KBM-7 (cell line): ENCODE measurements at regions not wholly inside any gene's neighbourhood (a gene's known extent, or its start where the extent isn't known, plus 50 kb on each side); places are given as distances from the start of the nearest gene placed in this dataset.
"Not testable (repeated sequence)": the region's sequence is repeated elsewhere in the genome, so short reads cannot be mapped to it uniquely, and the experiment has no call there.

Source experiments
- DNase-seq: peaks from one replicate; pipeline ENCODE4 v3.0.0-alpha.2; 2015
- in situ Hi-C: fragments of 300-500 bp; cut with MboI; formaldehyde crosslinking; loops from 2 replicates; pipeline ENCODE4 v1.14.3; 2020; ENCODE audit warnings: low sequenced_read_pairs, low pct_unique_long_range_greater_than_20kb, mixed read lengths

GRCh38 chr12:58695263-58695662 lies 225.0 kb downstream of the LRIG3 start:
- in situ Hi-C loops, result no loop called here
- no peak for DNase-seq

GRCh38 chr12:58701536-58701935 lies 218.8 kb downstream of the LRIG3 start:
- in situ Hi-C loops, result no loop called here
- no peak for DNase-seq

GRCh38 chr12:58703866-58704265 lies 216.4 kb downstream of the LRIG3 start:
- DNase-seq, result no peak
- in situ Hi-C loops, result no loop called here

- in situ Hi-C loops, DNase-seq: not testable (repeated sequence)
Observed at GRCh38 chr12:58704770-58705169, 215.5 kb downstream of the LRIG3 start.

DNA sequence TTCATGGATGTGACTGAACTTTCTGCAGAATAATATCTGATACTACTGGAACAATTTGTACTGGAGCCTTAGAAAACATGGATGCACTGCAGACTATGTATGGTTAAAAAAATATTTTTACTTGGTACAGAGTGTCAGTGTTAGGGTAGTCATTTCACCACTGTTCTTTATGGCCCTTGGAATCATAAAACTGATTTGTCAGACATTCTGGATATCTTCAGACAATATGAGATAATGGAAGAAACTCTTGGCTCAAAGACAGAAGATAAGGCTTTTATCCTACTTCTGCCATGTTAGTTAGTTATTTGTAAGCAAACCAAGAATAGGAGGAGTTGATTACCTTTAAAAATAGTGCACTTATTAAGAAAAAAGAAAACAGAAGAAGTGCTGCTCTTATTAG lies 209.4 kb downstream of the LRIG3 start:
- DNase-seq, result no peak
- in situ Hi-C loops, result no loop called here

- no peak for DNase-seq
- in situ Hi-C loops, result no loop called here
Observed at GRCh38 chr12:58711974-58712373, 208.3 kb downstream of the LRIG3 start.

DNA sequence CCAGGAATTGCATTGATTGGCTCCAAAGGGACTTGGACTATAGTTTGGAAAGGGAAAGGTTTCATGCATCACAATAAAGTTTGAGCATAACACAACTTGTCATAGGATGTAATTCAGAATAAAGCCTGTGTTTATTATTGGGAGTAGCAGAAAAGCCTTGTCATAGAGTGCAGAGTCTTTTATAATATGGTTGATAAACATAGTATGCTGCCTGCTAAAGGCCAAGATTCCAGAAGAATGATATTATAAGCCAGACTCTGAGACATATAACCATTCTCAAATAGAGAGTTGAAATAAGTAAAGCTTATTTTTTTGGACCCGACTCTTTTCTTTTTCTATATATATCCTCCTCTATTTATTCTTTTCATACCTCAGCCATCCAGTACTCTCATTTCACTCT lies 207.3 kb downstream of the LRIG3 start:
- in situ Hi-C loops, result no loop called here
- no peak for DNase-seq

DNA sequence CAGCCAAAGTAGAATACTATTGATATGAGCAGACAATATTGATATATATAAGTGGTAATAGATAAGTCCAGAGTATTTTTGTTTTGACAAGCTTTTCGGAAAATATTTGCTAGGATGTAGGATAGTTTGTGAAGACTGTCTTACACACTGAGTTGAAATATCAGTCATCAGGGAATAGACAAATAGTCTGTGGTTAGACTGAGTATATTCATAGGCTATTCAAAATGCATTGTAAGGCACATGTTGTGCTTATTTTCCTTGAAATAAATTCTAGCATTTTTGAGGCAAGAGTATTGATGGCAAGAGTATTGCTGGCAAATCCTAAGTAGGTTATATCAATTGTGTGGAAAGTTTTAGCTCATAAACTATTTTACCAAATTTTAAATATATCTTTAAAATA lies 201.1 kb downstream of the LRIG3 start:
- in situ Hi-C loops, result no loop called here
- DNase-seq, result no peak

- in situ Hi-C loops, result no loop called here
- no peak for DNase-seq
Observed at GRCh38 chr12:58720421-58720820, 199.9 kb downstream of the LRIG3 start.

- in situ Hi-C loops, result no loop called here
Observed at GRCh38 chr12:58725400-58726105, 194.8 kb downstream of the LRIG3 start.

DNA sequence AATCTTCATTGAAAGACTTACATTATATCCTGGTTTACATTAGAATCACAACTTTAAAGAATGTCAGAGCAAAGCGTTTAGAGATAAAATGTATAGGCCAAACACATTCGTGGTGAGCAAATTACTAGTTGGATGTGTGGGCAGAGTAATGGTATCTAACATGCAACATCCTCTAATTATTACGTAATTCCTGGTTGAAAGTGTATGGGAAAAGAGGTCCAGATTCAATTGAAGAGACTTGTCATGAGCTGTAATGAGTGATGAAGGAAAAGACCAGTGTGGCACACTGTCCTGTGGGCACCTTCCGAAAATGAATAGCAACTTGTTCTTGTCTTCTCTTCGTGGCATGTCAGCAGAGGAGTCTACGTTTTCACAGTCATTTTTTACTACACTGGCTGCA lies 192.8 kb downstream of the LRIG3 start:
- in situ Hi-C loops, result no loop called here
- DNase-seq, result no peak

More at GRCh38 chr12:58725400-58726105, 194.8 kb downstream of the LRIG3 start:
- no peak for DNase-seq

- DNase-seq, result no peak
- in situ Hi-C loops, result no loop called here
Observed at GRCh38 chr12:58728397-58728796, 191.9 kb downstream of the LRIG3 start.

GRCh38 chr12:58731096-58731495 lies 189.2 kb downstream of the LRIG3 start:
- in situ Hi-C loops, result no loop called here
- no peak for DNase-seq

- no peak for DNase-seq
- in situ Hi-C loops, result no loop called here
Observed at GRCh38 chr12:58732894-58733293, 187.4 kb downstream of the LRIG3 start.

- peak; percentile 3 for DNase-seq
- in situ Hi-C loops, result no loop called here
Observed at GRCh38 chr12:58741226-58741625, 179.1 kb downstream of the LRIG3 start.

DNA sequence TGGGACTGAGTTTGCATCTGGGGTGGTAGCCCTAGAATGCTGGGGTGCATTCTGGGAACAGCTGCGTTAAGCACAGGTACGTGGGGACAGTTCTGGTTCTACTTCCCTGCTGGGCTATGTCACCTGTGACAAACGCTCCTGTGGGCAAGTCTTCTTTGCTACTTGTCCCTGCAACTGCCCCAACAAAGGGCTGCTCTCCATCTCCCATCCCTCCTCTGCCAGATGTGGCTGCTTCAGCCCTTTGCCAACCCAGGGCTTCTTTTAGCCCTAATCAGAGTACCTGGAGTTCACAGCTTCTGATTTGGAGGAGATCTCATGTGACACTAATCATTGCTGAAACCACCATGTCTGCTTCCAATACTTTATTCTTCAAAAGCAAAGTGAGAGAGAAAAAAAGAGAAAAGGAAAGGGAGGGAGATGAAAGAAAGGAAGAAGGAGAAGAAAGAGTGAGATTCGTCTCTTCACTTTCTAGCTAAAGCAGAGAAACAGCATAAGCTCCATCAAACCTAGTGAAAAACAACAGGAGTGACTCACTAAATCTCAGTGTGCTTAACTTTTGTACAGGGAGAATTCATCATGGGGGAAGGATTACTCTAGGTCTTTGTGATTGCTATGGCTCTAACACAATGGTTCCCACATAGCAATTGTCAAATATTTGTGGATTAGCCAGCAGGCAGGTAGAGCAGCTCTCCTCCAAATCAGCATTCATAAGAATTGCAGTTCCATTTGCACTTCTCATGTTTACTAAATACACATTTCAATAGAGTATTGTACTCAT lies 174.8 kb downstream of the LRIG3 start:
- DNase-seq, result no peak
- in situ Hi-C loops, result no loop called here

GRCh38 chr12:58747533-58747932 lies 172.8 kb downstream of the LRIG3 start:
- DNase-seq, result no peak
- in situ Hi-C loops, result no loop called here

DNA sequence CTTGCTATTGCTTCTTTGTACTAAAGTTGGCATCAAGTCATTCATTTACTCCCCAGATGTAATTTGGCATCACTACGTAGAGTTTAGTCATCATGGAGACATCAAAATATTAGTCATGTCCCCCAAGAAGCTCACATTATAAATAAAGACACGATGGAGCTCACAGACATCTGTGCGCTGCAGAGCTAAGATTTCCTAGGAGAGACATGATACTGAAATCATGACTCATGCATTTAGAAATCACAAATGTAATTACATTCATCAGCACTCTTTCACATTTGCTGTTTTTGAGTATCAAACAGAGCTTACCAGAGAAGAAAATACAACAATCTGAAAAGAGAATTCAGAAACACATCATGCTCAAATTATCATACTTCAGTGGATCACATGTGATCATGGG lies 169.8 kb downstream of the LRIG3 start:
- in situ Hi-C loops, result no loop called here
- no peak for DNase-seq

GRCh38 chr12:58757422-58757821 lies 162.9 kb downstream of the LRIG3 start:
- DNase-seq, result no peak
- in situ Hi-C loops, result no loop called here

DNA sequence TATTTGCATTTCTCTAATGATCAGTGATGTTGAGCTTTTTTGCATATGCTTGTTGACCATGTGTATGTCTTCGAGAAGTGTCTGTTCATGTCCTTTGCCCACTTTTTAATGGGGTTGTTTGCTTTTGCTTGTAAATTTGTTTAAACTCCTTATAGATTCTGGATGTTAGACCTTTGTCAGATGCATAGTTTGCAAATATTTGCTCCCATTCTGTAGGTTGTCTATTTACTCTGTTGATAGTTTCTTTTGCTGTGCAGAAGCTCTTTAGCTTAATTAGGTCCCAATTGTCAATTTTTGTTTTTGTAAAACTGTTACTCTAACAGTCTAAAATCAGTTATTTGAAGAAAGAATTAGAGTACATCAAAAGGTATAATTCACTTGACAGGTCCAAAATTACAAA lies 160.6 kb downstream of the LRIG3 start:
- DNase-seq, in situ Hi-C loops: not testable (repeated sequence)

DNA sequence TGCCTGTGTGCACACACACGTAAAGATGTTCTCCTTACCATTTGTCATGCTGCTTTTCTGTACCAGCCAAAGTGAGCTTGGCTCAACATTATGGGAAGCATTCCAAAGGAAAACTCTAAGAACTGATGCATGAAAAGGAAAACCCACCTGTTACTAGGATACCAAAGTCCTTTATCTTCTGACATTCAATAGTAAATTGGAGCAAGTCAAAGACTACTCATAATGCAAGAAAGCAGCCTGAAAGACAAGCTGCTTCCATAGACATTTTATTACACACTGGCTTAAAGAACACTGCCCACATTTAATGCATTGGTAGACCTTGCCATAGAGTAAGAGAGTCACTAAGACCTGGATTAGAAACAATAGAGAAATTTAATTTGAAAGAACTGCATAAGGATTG lies 159.0 kb downstream of the LRIG3 start:
- in situ Hi-C loops, result no loop called here
- DNase-seq, result no peak
